ENCODE measurements at regions not wholly inside any gene's neighbourhood (a gene's known extent, or its start where the extent isn't known, plus 50 kb on each side); places are given as distances from the start of the nearest gene placed in this dataset.
"Not testable (repeated sequence)": the region's sequence is repeated elsewhere in the genome, so short reads cannot be mapped to it uniquely, and the experiment has no call there.

GRCh38 chr2:16200554-16201193, 260.3 kb downstream of the MYCN start:
- Histone ChIP-seq H3K9me3 (no peaks in the 10 kb centered on the region), H3K4me1 (no peaks in the 10 kb centered on the region), H3K27ac (no peak overlapping the region), H3K36me3 (no peaks in the 10 kb centered on the region), H3K4me3 (no peak overlapping the region), H3K27me3 (no peaks in the 10 kb centered on the region)
- intact Hi-C loops (cut with DNase I) = no loop called here
- TF ChIP-seq, protein P1, sequence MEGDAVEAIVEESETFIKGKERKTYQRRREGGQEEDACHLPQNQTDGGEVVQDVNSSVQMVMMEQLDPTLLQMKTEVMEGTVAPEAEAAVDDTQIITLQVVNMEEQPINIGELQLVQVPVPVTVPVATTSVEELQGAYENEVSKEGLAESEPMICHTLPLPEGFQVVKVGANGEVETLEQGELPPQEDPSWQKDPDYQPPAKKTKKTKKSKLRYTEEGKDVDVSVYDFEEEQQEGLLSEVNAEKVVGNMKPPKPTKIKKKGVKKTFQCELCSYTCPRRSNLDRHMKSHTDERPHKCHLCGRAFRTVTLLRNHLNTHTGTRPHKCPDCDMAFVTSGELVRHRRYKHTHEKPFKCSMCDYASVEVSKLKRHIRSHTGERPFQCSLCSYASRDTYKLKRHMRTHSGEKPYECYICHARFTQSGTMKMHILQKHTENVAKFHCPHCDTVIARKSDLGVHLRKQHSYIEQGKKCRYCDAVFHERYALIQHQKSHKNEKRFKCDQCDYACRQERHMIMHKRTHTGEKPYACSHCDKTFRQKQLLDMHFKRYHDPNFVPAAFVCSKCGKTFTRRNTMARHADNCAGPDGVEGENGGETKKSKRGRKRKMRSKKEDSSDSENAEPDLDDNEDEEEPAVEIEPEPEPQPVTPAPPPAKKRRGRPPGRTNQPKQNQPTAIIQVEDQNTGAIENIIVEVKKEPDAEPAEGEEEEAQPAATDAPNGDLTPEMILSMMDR (IDR thresholded peaks at IDR 0.05) = no peak
- no peak for TF ChIP-seq POLR2A (IDR thresholded peaks at IDR 0.05)
- TF ChIP-seq POLR2AphosphoS5 (IDR thresholded peaks at IDR 0.05; ENCODE audit: insufficient read depth in 1 of 2, low read depth in 1 of 2) = no peak
- no peak for DNase-seq (ENCODE audit: extremely low spot score in 2 of 2)

DNA sequence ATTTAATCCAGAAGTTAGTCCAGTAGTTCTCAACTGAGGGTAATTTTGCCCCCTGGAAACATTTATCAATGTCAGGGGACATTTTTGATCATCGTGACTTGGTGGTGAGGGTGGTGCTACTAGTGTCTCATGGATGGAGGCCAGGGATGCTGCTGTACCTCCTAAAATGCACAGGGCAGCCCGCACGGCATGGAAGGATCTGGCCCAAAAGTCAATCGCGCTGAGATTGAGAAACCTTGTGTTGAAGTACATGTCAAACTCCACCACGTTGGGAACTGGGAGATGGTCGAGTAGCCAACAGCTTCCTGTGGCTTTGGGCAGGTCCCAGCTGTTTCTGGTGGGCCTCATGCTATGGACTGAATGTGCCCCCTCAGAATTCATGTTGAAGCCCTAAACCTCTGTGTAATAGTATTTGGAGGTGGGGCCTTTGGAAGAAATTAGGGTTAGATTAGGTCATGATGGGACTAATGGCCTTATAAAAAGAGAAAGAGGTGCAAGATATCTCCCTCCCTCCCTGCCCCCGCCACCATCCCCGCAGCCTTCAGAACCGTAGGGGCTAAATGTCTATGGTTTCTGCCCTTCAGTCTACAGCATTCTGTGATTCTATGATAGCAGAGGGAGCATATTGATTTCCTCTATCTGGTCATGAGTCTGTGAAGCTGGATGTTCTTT, 259.7 kb downstream of the MYCN start:
- intact Hi-C loops (cut with DNase I) = no loop called here

GRCh38 chr2:16199241-16199640, 258.9 kb downstream of the MYCN start:
- H3K9me3 ChIP-seq; H3K27ac ChIP-seq; intact Hi-C loops (cut with DNase I); DNase-seq (ENCODE audit: extremely low spot score in 2 of 2); H3K36me3 ChIP-seq; H3K4me1 ChIP-seq; H3K4me3 ChIP-seq; H3K27me3 ChIP-seq: not testable (repeated sequence)

More for the DNA sequence above, 259.7 kb downstream of the MYCN start:
- Histone ChIP-seq H3K36me3 (no peaks in the 10 kb centered on the region), H3K9me3 (no peaks in the 10 kb centered on the region), H3K27me3 (no peaks in the 10 kb centered on the region), H3K4me3 (no peak overlapping the region), H3K4me1 (no peaks in the 10 kb centered on the region), H3K27ac (no peak overlapping the region)
- no peak for DNase-seq (ENCODE audit: extremely low spot score in 2 of 2)
- TF ChIP-seq, protein P1 (IDR thresholded peaks at IDR 0.05) = no peak

DNA sequence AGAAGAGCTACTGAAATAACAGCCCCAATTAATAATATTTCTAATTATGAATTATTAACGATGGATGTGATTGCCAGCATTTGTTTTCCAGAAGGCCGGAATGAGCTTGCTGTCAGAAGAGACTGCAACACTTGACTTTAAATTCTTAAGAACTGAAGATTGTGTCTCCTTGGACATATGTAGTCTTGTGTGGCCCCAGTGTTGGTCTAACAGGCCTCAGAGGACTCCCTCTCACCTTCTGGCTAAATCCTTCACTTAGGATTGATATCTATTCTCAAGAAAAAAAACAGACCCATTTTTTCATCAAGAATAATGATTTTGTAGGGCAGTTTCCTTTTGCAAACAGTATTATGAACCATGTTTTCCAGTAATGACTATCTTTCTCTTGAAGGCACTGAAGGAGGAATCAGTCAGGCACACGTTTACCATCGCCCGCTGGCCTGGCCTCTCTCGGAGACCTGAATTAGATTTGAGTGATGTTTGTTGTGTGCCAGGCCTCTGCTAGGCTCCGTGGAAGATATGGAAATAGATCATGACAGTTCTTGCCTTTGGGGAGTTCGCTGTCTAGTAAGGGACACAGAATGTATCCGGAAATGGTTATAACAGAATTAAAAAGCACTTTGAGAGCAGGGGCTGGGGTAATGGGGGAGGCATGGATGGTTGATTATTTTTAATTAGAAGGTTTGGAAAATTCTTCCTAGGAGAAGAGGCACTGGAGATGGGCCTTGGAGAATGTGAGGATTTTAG, 258.0 kb downstream of the MYCN start:
- TF ChIP-seq, protein P1 (IDR thresholded peaks at IDR 0.05) = no peak
- Histone ChIP-seq H3K36me3 (no peaks in the 10 kb centered on the region), H3K27ac (no peak overlapping the region), H3K4me3 (no peak overlapping the region), H3K27me3 (no peaks in the 10 kb centered on the region), H3K4me1 (no peaks in the 10 kb centered on the region), H3K9me3 (no peaks in the 10 kb centered on the region)
- DNase-seq (ENCODE audit: extremely low spot score in 2 of 2) = no peak
- intact Hi-C loops (cut with DNase I) = no loop called here

DNA sequence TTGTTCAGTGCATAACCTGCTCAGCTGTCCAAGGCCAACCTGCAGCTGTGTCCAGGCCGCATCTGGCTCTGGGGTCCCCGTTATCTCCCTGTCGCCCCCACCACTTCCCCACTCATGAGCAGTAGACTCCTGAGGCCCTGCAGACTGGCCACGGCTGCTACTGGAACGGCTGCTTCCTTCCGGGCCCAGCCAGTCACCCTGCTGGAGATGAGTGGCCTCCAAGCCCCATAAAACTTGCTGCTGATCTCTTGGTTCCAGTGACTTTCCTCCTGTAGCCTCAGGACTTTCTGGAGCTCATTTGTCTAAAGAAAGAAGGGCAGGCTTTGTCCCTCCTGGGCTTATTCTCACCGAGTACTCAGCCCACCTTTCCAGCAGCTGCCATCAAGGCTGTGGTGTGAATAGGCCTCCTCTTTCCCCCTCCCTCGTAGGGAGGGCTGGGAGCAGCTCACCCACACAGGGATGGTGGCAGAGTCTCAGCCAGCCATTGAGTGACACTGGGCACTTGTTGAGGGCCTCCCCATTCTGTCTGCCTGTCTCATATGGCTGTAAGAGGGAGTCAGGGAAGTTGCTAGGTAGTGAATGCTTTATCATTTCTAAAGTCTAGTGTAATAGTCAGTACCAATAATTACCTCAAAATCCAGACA, 257.3 kb downstream of the MYCN start:
- Histone ChIP-seq H3K36me3 (no peaks in the 10 kb centered on the region), H3K27me3 (no peaks in the 10 kb centered on the region), H3K4me3 (no peak overlapping the region), H3K4me1 (no peaks in the 10 kb centered on the region), H3K9me3 (no peaks in the 10 kb centered on the region), H3K27ac (no peak overlapping the region)
- TF ChIP-seq POLR2A (IDR thresholded peaks at IDR 0.05) = no peak
- TF ChIP-seq, protein P1 (IDR thresholded peaks at IDR 0.05) = no peak
- TF ChIP-seq POLR2AphosphoS5 (IDR thresholded peaks at IDR 0.05; ENCODE audit: insufficient read depth in 1 of 2, low read depth in 1 of 2) = no peak
- intact Hi-C loops (cut with DNase I) = no loop called here
- no peak for DNase-seq (ENCODE audit: extremely low spot score in 2 of 2)
